Adrenal gland (tissue), 9 donors: ENCODE measurements at regions not wholly inside any gene's neighbourhood (a gene's known extent, or its start where the extent isn't known, plus 50 kb on each side); places are given as distances from the start of the nearest gene placed in this dataset.

Experiments
- DNase-seq, 7 donors: peaks; one replicate each; pipeline ENCODE4 v3.0.0-alpha.2; 2019 to 2020
- H3K27ac ChIP-seq, 5 donors: fragments of 200-600 bp; sonication (generic) in 4 of 5; 1 replicate in 3 of 5; 2 replicates in 2 of 5; pipeline versions ENCODE4 v1.5.1 to v1.8.0; 2016 to 2020; ENCODE audit warnings: mild to moderate bottlenecking in 1 of 5
- H3K27me3 ChIP-seq: fragments of 200-600 bp; 2 replicates; pipeline ENCODE4 v1.8.0; 2021
- H3K36me3 ChIP-seq, 2 donors: fragments of 200-600 bp; replicated peaks in 1 of 2; 1 replicate in 1 of 2; 2 replicates in 1 of 2; pipeline versions ENCODE4 v1.5.1 to v1.8.0; 2018 to 2022
- H3K4me1 ChIP-seq, 2 donors: fragments of 200-600 bp; replicated peaks in 1 of 2; 1 replicate in 1 of 2; 2 replicates in 1 of 2; pipeline versions ENCODE4 v1.5.1 to v1.8.0; 2018 to 2021
- H3K4me3 ChIP-seq, 4 donors: fragments of 200-600 bp; sonication (generic) in 3 of 4; one replicate each; pipeline ENCODE4 v1.5.1; 2016 to 2018
- H3K9me3 ChIP-seq, 3 donors: fragments of 200-600 bp; sonication (generic) in 1 of 3; replicated peaks in 1 of 3; 1 replicate in 2 of 3; 2 replicates in 1 of 3; pipeline versions ENCODE4 v1.5.1 to v1.8.0; 2016 to 2021
- POLR2A ChIP-seq, 2 donors: fragments of 450-650 bp; IDR thresholded peaks; one replicate each; pipeline ENCODE4 v1.6.1; 2017; ENCODE audit warnings: antibody characterized with exemption in 2 of 2, mild to moderate bottlenecking in 2 of 2, moderate library complexity in 1 of 2
- WGBS, 4 donors: extraction: QIAGEN DNeasy Blood & Tissue Kit in 2 of 4; methylation state at CpG; one replicate each; pipeline versions ENCODE4 v1.1.5 to v1.1.7; 2013 to 2017; 5-methylcytosine and 5-hydroxymethylcytosine counted together
- intact Hi-C, 2 donors: fragments of 100-400 bp; cut with DNase I; formaldehyde crosslinking; loops; one replicate each; pipeline versions ENCODE4 v1.14.1 to v1.15.0; 2022 to 2023
- TF ChIP-seq, protein P1 (sequence below), 6 experiments: fragments of 450-650 bp in 4 of 6; fragments of 200-600 bp in 2 of 6; sonication (generic) in 1 of 6; IDR thresholded peaks; 1 replicate in 5 of 6; 2 replicates in 1 of 6; pipeline versions ENCODE4 v1.5.1 to v1.8.0; 2016 to 2021; ENCODE audit warnings: antibody characterized with exemption in 6 of 6, mild to moderate bottlenecking in 2 of 6, moderate library complexity in 1 of 6
- donor health status: healthy with polysubstance abuse.
- donor health status: Bipolar disorder and iron deficiency.
- donor health status: DM: yes; HTN: yes; CAD: no.
- donor health status: DM: no; HTN: no; CAD: no.
- donor health status: DM: no; HTN: no; CAD: no.

DNA sequence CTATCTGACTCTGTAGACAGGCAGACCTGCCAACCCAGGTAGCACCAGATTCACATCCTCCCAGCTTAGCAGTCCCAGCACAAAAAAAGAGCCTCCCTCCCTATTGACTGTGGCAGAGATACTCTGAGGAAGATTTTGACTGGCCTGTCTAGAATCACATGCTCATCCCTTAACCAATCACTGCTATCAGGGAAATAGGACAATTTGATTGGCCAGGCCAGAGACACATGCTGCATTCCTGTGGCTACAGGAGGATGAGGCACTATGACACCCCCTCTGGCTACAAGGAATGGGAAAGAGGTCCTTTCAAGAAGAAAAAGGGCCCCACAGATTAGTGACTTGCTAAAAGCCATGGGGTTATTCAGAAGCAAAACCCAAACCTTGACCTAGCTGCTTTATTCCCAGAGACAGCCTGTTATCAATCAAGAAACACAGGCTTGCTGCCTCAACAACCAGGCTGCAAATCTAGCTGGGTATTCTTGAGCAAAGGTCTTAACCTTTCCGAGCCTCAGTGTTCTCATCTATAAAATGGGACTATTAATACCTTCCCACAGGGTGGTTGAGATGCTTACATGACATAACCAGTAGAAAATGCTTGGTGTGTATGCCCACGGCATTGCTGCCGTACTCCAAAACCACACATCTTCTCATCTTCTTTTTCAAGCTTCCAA lies 147.6 kb downstream of the BCOR start:
- WGBS, 4 donors: 80 to 92% (median 89%) methylated on average over 3 of the region's 3 CpGs
- H3K4me1 ChIP-seq: no peaks in the 10 kb centered on the region
- H3K27ac ChIP-seq: no peak overlapping the region
- DNase-seq: no peak
- H3K4me3 ChIP-seq: no peak overlapping the region
- peaks cover 8% of the 10 kb centered on the region for H3K27me3 ChIP-seq
- no peaks in the 10 kb centered on the region for H3K36me3 ChIP-seq
- intact Hi-C loops: no loop called here
- TF ChIP-seq, protein P1, sequence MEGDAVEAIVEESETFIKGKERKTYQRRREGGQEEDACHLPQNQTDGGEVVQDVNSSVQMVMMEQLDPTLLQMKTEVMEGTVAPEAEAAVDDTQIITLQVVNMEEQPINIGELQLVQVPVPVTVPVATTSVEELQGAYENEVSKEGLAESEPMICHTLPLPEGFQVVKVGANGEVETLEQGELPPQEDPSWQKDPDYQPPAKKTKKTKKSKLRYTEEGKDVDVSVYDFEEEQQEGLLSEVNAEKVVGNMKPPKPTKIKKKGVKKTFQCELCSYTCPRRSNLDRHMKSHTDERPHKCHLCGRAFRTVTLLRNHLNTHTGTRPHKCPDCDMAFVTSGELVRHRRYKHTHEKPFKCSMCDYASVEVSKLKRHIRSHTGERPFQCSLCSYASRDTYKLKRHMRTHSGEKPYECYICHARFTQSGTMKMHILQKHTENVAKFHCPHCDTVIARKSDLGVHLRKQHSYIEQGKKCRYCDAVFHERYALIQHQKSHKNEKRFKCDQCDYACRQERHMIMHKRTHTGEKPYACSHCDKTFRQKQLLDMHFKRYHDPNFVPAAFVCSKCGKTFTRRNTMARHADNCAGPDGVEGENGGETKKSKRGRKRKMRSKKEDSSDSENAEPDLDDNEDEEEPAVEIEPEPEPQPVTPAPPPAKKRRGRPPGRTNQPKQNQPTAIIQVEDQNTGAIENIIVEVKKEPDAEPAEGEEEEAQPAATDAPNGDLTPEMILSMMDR (IDR thresholded peaks at IDR 0.05): no peak
- no peak for TF ChIP-seq POLR2A (IDR thresholded peaks at IDR 0.05)
- no peaks in the 10 kb centered on the region for H3K9me3 ChIP-seq

DNA sequence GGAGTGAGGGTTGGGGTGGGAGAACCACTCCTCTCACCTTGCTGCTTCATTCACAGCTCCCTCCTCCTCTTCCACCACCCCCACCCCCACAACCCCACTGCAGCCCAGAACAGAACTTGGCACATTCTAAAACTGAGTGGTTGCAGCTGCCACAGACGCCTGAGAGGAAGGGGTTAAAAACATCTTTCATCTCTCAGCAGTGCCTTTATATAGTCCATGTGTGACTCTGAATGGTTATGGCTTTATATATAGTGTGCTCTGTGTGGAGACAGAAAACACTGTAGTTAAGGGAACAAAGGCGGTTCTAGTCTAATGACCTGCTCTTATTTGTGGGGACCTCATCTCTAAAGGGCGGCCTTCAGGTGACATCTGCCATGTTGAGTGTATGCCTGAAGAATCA lies 144.8 kb downstream of the BCOR start:
- intact Hi-C loops: no loop called here
- H3K4me3 ChIP-seq: no peak overlapping the region
- 73 to 96% (median 80%) methylated on average over 2 to 3 of the region's 3 CpGs for WGBS, 4 donors

DNA sequence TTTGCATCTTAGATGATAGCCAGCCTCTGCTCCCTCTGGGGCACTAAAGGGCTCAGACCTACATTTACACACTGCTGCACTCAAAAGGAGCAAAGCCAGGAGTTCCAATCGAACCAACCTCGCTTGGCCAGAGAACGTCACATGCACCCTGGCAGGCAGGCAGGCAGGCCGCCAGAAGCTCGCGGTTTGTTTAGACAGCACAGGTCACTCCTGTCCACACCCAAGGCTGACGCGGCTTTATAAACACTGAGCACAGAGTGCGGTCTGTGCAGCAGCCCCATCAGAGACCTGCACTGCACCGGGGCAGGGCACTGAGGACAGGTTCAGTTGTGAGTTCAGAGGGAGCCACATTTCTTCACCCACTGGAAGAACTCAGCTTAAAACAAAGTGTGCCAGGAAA lies 143.9 kb downstream of the BCOR start:
- TF ChIP-seq, protein P1 (IDR thresholded peaks at IDR 0.05): no peak
- TF ChIP-seq POLR2A (IDR thresholded peaks at IDR 0.05): no peak
- 74 to 92% (median 75%) methylated on average over 8 to 10 of the region's 10 CpGs; no CpG with 5 or more reads in 1 of the 4 donors for WGBS, 4 donors
- no peak overlapping the region for H3K4me3 ChIP-seq
- peaks cover 8% of the 10 kb centered on the region for H3K27me3 ChIP-seq
- no peaks in the 10 kb centered on the region for H3K4me1 ChIP-seq
- H3K36me3 ChIP-seq: no peaks in the 10 kb centered on the region
- DNase-seq: peak in 2 of 7 donors; percentile 17 to 24
- H3K27ac ChIP-seq: no peak overlapping the region
- intact Hi-C loops: no loop called here
- H3K9me3 ChIP-seq: no peaks in the 10 kb centered on the region

More for the DNA sequence above, 144.8 kb downstream of the BCOR start:
- H3K9me3 ChIP-seq: no peaks in the 10 kb centered on the region
- H3K27ac ChIP-seq: no peak overlapping the region
- no peaks in the 10 kb centered on the region for H3K4me1 ChIP-seq
- H3K27me3 ChIP-seq: peaks cover 8% of the 10 kb centered on the region
- H3K36me3 ChIP-seq: no peaks in the 10 kb centered on the region
- TF ChIP-seq, protein P1 (IDR thresholded peaks at IDR 0.05): no peak
- no peak for TF ChIP-seq POLR2A (IDR thresholded peaks at IDR 0.05)
- DNase-seq: no peak

DNA sequence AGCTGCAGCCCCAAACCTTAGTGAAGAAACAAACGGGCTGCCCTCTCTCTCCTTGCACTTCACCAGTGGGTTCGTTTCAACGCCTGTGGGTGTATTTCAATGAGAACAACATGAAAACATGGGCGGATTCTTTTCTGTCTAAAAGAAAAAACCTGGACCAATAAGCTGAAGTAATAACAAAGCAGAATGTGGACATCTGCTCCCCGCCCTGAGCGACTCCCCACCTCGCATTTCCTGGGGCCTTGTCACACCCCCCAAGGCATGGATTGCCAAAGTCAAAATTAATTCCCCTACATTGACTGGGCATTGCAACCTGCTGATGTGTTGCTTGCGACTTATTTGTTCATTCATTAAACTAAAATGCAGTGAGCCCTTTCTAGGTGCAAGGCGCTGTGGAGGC lies 142.9 kb downstream of the BCOR start:
- Histone ChIP-seq H3K36me3 (no peaks in the 10 kb centered on the region), H3K9me3 (no peaks in the 10 kb centered on the region), H3K27ac (no peak overlapping the region), H3K4me1 (no peaks in the 10 kb centered on the region), H3K27me3 (peaks cover 8% of the 10 kb centered on the region), H3K4me3 (no peak overlapping the region)
- DNase-seq: no peak
- WGBS, 4 donors: 74 to 85% (median 82%) methylated on average over 7 to 9 of the region's 9 CpGs
- TF ChIP-seq, protein P1 (IDR thresholded peaks at IDR 0.05): no peak
- TF ChIP-seq POLR2A (IDR thresholded peaks at IDR 0.05): no peak
- intact Hi-C loops: no loop called here
